Osteocyte (in vitro differentiated cells): ENCODE measurements at regions not wholly inside any gene's neighbourhood (a gene's known extent, or its start where the extent isn't known, plus 50 kb on each side); places are given as distances from the start of the nearest gene placed in this dataset.

Experiments
- DNase-seq: peaks from one replicate; pipeline ENCODE4 v3.0.0; 2021; ENCODE audit warnings: mixed read lengths; ENCODE audit not compliant: unreplicated experiment; ENCODE audit errors: extremely low spot score
- H3K27ac Mint-ChIP-seq: one replicate; pipeline ENCODE4 v1.8.0; 2021; ENCODE audit warnings: mild to moderate bottlenecking, mixed read lengths; ENCODE audit not compliant: unreplicated experiment
- H3K27me3 Mint-ChIP-seq: one replicate; pipeline ENCODE4 v1.8.0; 2021; ENCODE audit warnings: mixed read lengths; ENCODE audit not compliant: unreplicated experiment
- H3K36me3 Mint-ChIP-seq: one replicate; pipeline ENCODE4 v1.8.0; 2021; ENCODE audit warnings: mixed read lengths; ENCODE audit not compliant: unreplicated experiment
- H3K4me1 Mint-ChIP-seq: one replicate; pipeline ENCODE4 v1.8.0; 2021; ENCODE audit warnings: mixed read lengths; ENCODE audit not compliant: unreplicated experiment
- H3K4me3 Mint-ChIP-seq: one replicate; pipeline ENCODE4 v1.8.0; 2021; ENCODE audit warnings: mild to moderate bottlenecking, moderate library complexity, mixed read lengths; ENCODE audit not compliant: unreplicated experiment
- H3K9me3 Mint-ChIP-seq: one replicate; pipeline ENCODE4 v1.8.0; 2021; ENCODE audit warnings: mixed read lengths; ENCODE audit not compliant: unreplicated experiment
- CTCF ChIP-seq: fragments of 200-600 bp; sonication (generic); IDR thresholded peaks from 2 replicates; pipeline ENCODE4 v1.5.0; 2021; ENCODE audit warnings: antibody characterized with exemption, mild to moderate bottlenecking, moderate library complexity

GRCh38 chr15:66651913-66652642 lies 50.0 kb upstream of the SMAD6 start:
- H3K4me1 Mint-ChIP-seq = peaks cover 11% of the 10 kb centered on the region
- H3K36me3 Mint-ChIP-seq = no peaks in the 10 kb centered on the region
- no peaks in the 10 kb centered on the region for H3K9me3 Mint-ChIP-seq
- TF ChIP-seq CTCF = no peak
- H3K27me3 Mint-ChIP-seq = no peaks in the 10 kb centered on the region
- no peak overlapping the region for H3K27ac Mint-ChIP-seq
- no peak for DNase-seq
- H3K4me3 Mint-ChIP-seq = no peak overlapping the region
